H1 (cell line): ENCODE measurements at regions not wholly inside any gene's neighbourhood (a gene's known extent, or its start where the extent isn't known, plus 50 kb on each side); places are given as distances from the start of the nearest gene placed in this dataset.

Experiments used
- BACH1 ChIP-seq: IDR thresholded peaks from 2 replicates; pipeline ENCODE4 v1.6.1; 2012; ENCODE audit warnings: low read length, improper control_type of control experiment
- CBX5 ChIP-seq: fragments of 300-800, 300-1000 bp; sonication (generic); IDR thresholded peaks from 2 replicates; pipeline ENCODE4 v1.7.1; 2016; ENCODE audit warnings: antibody characterized with exemption, low read length, low read depth
- EP300 ChIP-seq, 2 experiments: IDR thresholded peaks; 1 replicate in 1 of 2; 2 replicates in 1 of 2; pipeline ENCODE4 v1.6.1; 2011 to 2012; ENCODE audit warnings: low read depth in 2 of 2, low read length in 2 of 2, mild to moderate bottlenecking in 2 of 2, borderline replicate concordance in 1 of 2, inconsistent platforms in 1 of 2, moderate library complexity in 1 of 2
- EZH2 ChIP-seq: fragments of 200-600 bp; sonication (generic); IDR thresholded peaks from 2 replicates; pipeline ENCODE4 v1.7.1; 2012; ENCODE audit warnings: low read depth, mild to moderate bottlenecking, moderate library complexity, low read length, inconsistent platforms; ENCODE audit not compliant: severe bottlenecking
- GTF2F1 ChIP-seq: IDR thresholded peaks from 2 replicates; pipeline ENCODE4 v1.6.1; 2012; ENCODE audit warnings: low read depth, low read length, improper control_type of control experiment, borderline replicate concordance
- KDM5A ChIP-seq: fragments of 200-600 bp; IDR thresholded peaks from 2 replicates; pipeline ENCODE4 v1.7.1; 2012; ENCODE audit warnings: mild to moderate bottlenecking, low read length, inconsistent platforms, mixed read lengths
- MAFK ChIP-seq: IDR thresholded peaks from 2 replicates; pipeline ENCODE4 v1.6.1; 2012; ENCODE audit warnings: low read depth, mild to moderate bottlenecking, improper control_type of control experiment, low read length
- NRF1 ChIP-seq: IDR thresholded peaks from 2 replicates; pipeline ENCODE4 v1.6.1; 2011; ENCODE audit warnings: mild to moderate bottlenecking, low read depth, low read length, improper control_type of control experiment
- SRF ChIP-seq: IDR thresholded peaks from 2 replicates; pipeline ENCODE4 v1.6.1; 2011; ENCODE audit warnings: mild to moderate bottlenecking, low read depth, low read length, moderate library complexity
- SUZ12 ChIP-seq: fragments of 200-600 bp; sonication (generic); IDR thresholded peaks from 2 replicates; pipeline ENCODE4 v1.6.1; 2012; ENCODE audit warnings: mild to moderate bottlenecking, inconsistent platforms, low read length, moderate library complexity, mixed read lengths
- TAF7 ChIP-seq: optimal IDR thresholded peaks from 2 replicates; pipeline ENCODE3; 2011; ENCODE audit warnings: low read depth, mild to moderate bottlenecking, inconsistent platforms, low read length, moderate library complexity, borderline replicate concordance
- ZNF274 ChIP-seq: IDR thresholded peaks from 2 replicates; pipeline ENCODE4 v1.7.0; 2012; ENCODE audit warnings: low read length, borderline replicate concordance; ENCODE audit errors: extremely low read depth
- TF ChIP-seq, protein P1 (sequence below), 3 experiments: IDR thresholded peaks; 1 replicate in 2 of 3; 2 replicates in 1 of 3; pipeline versions ENCODE4 v1.5.1 to v1.6.1; 2011; ENCODE audit warnings: low read length in 3 of 3, mild to moderate bottlenecking in 3 of 3, inconsistent platforms in 2 of 3, low read depth in 1 of 3, moderate library complexity in 1 of 3; ENCODE audit not compliant: insufficient read depth in 1 of 3; ENCODE audit errors: control extremely low read depth in 1 of 3
- TF ChIP-seq, protein P2 (sequence below): IDR thresholded peaks from 2 replicates; pipeline ENCODE4 v1.6.1; 2012; ENCODE audit warnings: low read length, inconsistent platforms

DNA sequence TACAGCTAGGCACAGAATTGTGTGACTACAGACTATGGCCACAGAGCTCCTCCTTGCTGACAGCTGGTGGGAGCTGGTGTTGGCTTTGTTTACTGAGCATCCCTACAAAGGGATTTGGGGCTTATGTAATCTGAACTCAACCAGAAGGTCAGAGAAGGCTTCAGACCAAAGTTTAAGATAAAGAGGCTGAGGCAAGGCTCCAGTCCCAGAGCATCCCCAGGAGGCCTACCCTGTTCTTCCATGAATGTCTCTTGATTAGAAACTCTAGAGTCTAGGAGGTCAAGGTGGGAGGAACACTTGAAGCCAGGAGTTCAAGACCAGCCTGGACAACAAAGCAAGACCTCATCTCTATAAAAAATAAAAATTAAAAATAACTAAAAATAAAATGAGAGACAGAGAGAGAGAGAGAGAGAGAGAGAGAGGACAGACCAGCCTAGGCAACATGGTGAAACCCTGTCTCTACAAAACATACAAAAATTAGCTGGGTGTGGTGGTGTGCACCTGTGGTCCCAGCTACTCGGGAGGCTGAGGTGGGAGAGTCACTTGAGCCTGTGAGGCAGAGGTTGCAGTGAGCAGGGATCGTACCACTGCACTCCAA lies 125.5 kb upstream of the SERPIND1 start:
- TF ChIP-seq TAF7 (no peak), GTF2F1 (no peak), SRF (no peak), SUZ12 (no peak), KDM5A (no peak), CBX5 (no peak), EZH2 (no peak), NRF1 (no peak), MAFK (no peak), BACH1 (no peak), EP300 (IDR thresholded peaks at IDR 0.05; ENCODE audit: borderline replicate concordance in 1 of 2, low read depth in 2 of 2, low read length in 2 of 2) (no peak), ZNF274 (no peak)
- TF ChIP-seq, protein P1, sequence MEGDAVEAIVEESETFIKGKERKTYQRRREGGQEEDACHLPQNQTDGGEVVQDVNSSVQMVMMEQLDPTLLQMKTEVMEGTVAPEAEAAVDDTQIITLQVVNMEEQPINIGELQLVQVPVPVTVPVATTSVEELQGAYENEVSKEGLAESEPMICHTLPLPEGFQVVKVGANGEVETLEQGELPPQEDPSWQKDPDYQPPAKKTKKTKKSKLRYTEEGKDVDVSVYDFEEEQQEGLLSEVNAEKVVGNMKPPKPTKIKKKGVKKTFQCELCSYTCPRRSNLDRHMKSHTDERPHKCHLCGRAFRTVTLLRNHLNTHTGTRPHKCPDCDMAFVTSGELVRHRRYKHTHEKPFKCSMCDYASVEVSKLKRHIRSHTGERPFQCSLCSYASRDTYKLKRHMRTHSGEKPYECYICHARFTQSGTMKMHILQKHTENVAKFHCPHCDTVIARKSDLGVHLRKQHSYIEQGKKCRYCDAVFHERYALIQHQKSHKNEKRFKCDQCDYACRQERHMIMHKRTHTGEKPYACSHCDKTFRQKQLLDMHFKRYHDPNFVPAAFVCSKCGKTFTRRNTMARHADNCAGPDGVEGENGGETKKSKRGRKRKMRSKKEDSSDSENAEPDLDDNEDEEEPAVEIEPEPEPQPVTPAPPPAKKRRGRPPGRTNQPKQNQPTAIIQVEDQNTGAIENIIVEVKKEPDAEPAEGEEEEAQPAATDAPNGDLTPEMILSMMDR (IDR thresholded peaks at IDR 0.05; ENCODE audit: control extremely low read depth in 1 of 3, insufficient read depth in 1 of 3, low read depth in 1 of 3, low read length in 3 of 3) = no peak
- TF ChIP-seq, protein P2, sequence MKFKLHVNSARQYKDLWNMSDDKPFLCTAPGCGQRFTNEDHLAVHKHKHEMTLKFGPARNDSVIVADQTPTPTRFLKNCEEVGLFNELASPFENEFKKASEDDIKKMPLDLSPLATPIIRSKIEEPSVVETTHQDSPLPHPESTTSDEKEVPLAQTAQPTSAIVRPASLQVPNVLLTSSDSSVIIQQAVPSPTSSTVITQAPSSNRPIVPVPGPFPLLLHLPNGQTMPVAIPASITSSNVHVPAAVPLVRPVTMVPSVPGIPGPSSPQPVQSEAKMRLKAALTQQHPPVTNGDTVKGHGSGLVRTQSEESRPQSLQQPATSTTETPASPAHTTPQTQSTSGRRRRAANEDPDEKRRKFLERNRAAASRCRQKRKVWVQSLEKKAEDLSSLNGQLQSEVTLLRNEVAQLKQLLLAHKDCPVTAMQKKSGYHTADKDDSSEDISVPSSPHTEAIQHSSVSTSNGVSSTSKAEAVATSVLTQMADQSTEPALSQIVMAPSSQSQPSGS = no peak
